SJCRH30 (cell line): ENCODE measurements at regions not wholly inside any gene's neighbourhood (a gene's known extent, or its start where the extent isn't known, plus 50 kb on each side); places are given as distances from the start of the nearest gene placed in this dataset.

Source experiments
- DNase-seq, 2 experiments: peaks; one replicate each; pipeline ENCODE4 v3.0.0-alpha.2; 2015 to 2020
- H3K27ac ChIP-seq: fragments of 250-450 bp; sonication (Bioruptor Pico); 2 replicates; pipeline ENCODE4 v1.5.1; 2020; ENCODE audit warnings: mild to moderate bottlenecking, moderate library complexity
- H3K27me3 ChIP-seq: fragments of 250-450 bp; sonication (Bioruptor Pico); 2 replicates; pipeline ENCODE4 v1.5.1; 2020; ENCODE audit warnings: mild to moderate bottlenecking, moderate library complexity
- H3K36me3 ChIP-seq: fragments of 250-450 bp; sonication (Bioruptor Pico); 2 replicates; pipeline ENCODE4 v1.5.1; 2020; ENCODE audit warnings: mild to moderate bottlenecking, moderate library complexity
- H3K4me1 ChIP-seq: fragments of 250-450 bp; sonication (Bioruptor Pico); 2 replicates; pipeline ENCODE4 v1.5.1; 2020; ENCODE audit warnings: mild to moderate bottlenecking, moderate library complexity
- H3K4me3 ChIP-seq: fragments of 250-450 bp; sonication (Bioruptor Pico); 2 replicates; pipeline ENCODE4 v1.5.1; 2020; ENCODE audit warnings: mild to moderate bottlenecking, moderate library complexity
- H3K9me3 ChIP-seq: fragments of 250-450 bp; sonication (Bioruptor Pico); replicated peaks from 2 replicates; pipeline ENCODE4 v1.5.1; 2020; ENCODE audit warnings: mild to moderate bottlenecking, moderate library complexity

- H3K27ac ChIP-seq: no peak overlapping the region
- no peaks in the 10 kb centered on the region for H3K9me3 ChIP-seq
- H3K4me1 ChIP-seq: peaks cover 30% of the 10 kb centered on the region
- DNase-seq: no peak
- no peak overlapping the region for H3K4me3 ChIP-seq
- H3K36me3 ChIP-seq: no peaks in the 10 kb centered on the region
- no peaks in the 10 kb centered on the region for H3K27me3 ChIP-seq
Measured at GRCh38 chr15:81755626-81756025, 290.2 kb downstream of the MEX3B start.

- Histone ChIP-seq H3K4me1 (peaks cover 30% of the 10 kb centered on the region), H3K27me3 (no peaks in the 10 kb centered on the region), H3K27ac (peak overlapping the region; percentile 40; the same call in 1 of the 2 replicates), H3K9me3 (no peaks in the 10 kb centered on the region), H3K36me3 (no peaks in the 10 kb centered on the region), H3K4me3 (no peak overlapping the region)
- peak in 1 of 2 experiments; percentile 37 for DNase-seq
Measured at GRCh38 chr15:81754078-81754477, 291.7 kb downstream of the MEX3B start.

GRCh38 chr15:81752974-81753373, 292.8 kb downstream of the MEX3B start:
- Histone ChIP-seq H3K9me3 (no peaks in the 10 kb centered on the region), H3K4me3 (no peak overlapping the region), H3K27ac (peak overlapping the region; percentile 40)

GRCh38 chr15:81752546-81752942, 293.3 kb downstream of the MEX3B start:
- Histone ChIP-seq H3K4me3 (no peak overlapping the region), H3K36me3 (no peaks in the 10 kb centered on the region), H3K27me3 (no peaks in the 10 kb centered on the region), H3K27ac (peak overlapping the region; percentile 40), H3K9me3 (peaks cover under 1% of the 10 kb centered on the region; the same call in 1 of the 2 replicates), H3K4me1 (peaks cover 34% of the 10 kb centered on the region)
- DNase-seq: peak; percentile 90 to 95

More at GRCh38 chr15:81752974-81753373, 292.8 kb downstream of the MEX3B start:
- Histone ChIP-seq H3K36me3 (no peaks in the 10 kb centered on the region), H3K27me3 (no peaks in the 10 kb centered on the region), H3K4me1 (peaks cover 30% of the 10 kb centered on the region)
- DNase-seq: peak; percentile 36 to 69

- Histone ChIP-seq H3K4me1 (peaks cover 38% of the 10 kb centered on the region), H3K36me3 (no peaks in the 10 kb centered on the region), H3K27me3 (no peaks in the 10 kb centered on the region), H3K27ac (peak overlapping the region; percentile 40; the same call in 1 of the 2 replicates), H3K9me3 (peaks cover 6% of the 10 kb centered on the region; the same call in 1 of the 2 replicates), H3K4me3 (no peak overlapping the region)
- DNase-seq: no peak
Measured at GRCh38 chr15:81751816-81752545, 293.8 kb downstream of the MEX3B start.

DNA sequence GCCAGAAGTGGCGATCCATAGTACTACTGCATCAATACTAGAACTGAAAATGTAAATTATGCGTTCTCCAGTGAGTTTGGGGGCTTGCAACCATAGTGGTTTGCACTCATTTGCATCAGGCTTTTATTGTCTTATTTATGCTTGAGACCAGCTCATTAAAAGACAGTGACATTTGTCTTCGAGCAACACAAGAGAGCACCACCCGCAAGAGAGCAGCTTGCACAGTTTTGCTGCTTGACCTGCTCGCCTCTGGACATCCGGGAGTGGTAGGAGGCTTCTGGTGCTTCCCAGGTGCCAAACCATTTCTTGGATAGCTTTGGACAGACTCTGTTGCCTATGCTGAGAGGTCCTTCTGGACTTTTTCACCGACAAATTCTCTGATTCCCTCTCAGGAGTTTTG, 294.6 kb downstream of the MEX3B start:
- H3K36me3 ChIP-seq: no peaks in the 10 kb centered on the region

DNA sequence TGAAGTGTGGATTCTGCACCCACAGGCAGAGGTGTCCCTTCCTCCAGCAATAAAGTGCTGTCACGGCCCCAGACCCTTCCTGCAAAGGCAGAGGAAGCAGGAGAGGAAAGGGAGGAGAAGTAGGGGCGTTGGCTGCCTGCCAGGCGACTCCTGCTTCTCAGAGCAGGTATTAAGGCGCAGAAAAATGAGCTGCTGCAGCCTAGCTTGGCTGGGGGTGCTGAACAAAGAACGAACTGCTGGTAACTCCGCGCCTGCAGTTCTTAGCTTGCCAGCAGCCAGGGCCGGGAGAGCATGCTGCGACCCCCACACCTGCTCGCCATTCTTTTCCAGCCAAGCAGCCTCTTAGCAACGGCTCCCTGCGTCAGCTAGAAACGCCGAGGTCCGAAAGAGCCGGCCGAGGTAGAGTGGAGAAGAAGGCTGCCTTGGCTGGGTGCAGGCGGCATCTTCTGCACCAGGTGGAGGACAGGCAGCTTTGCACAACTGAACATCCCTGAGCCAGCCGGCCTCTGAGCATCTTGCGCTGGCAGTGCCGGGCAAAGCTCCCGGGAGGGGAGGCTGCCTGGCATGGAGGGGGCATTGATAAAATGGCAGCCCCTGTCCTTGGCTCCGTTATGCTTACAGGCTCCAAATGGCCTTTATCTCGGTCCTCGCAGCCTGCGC, 296.0 kb downstream of the MEX3B start:
- DNase-seq: peak in 1 of 2 experiments; percentile 23
- no peaks in the 10 kb centered on the region for H3K36me3 ChIP-seq

More for the DNA sequence above, 294.6 kb downstream of the MEX3B start:
- Histone ChIP-seq H3K27me3 (no peaks in the 10 kb centered on the region), H3K27ac (no peak overlapping the region), H3K4me3 (no peak overlapping the region), H3K4me1 (peaks cover 38% of the 10 kb centered on the region), H3K9me3 (peaks cover 7% of the 10 kb centered on the region; the same call in 1 of the 2 replicates)
- no peak for DNase-seq

DNA sequence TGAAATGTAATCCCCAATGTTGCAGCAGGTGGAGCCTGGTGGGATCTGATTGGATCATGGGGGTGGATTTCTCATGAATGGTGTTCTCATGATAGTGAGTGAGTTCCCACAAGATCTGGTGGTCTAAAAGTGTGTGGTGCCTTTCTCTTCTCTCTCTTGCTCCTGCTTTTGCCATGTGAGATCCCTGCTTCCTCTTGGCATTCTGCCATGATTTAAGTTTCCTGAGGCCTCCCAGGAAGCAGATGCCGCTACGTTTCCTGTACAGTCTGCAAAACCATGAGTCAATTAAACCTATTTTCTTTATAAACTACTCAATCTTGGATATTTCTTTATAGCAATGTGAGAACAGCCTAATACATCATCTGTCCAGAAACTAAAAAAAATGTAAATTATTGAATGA, 298.3 kb downstream of the MEX3B start:
- Histone ChIP-seq H3K4me3 (no peak overlapping the region), H3K27me3 (no peaks in the 10 kb centered on the region), H3K9me3 (peaks cover 11% of the 10 kb centered on the region; the same call in 1 of the 2 replicates), H3K4me1 (peaks cover 14% of the 10 kb centered on the region), H3K27ac (no peak overlapping the region), H3K36me3 (no peaks in the 10 kb centered on the region)
- DNase-seq: peak; percentile 18 to 59

More for the DNA sequence above, 296.0 kb downstream of the MEX3B start:
- Histone ChIP-seq H3K4me1 (peaks cover 37% of the 10 kb centered on the region), H3K27me3 (no peaks in the 10 kb centered on the region), H3K27ac (no peak overlapping the region), H3K9me3 (peaks cover 11% of the 10 kb centered on the region; the same call in 1 of the 2 replicates), H3K4me3 (no peak overlapping the region)

- no peaks in the 10 kb centered on the region for H3K36me3 ChIP-seq
Measured at GRCh38 chr15:81747026-81747425, 298.8 kb downstream of the MEX3B start.

GRCh38 chr15:81744364-81744763, 301.5 kb downstream of the MEX3B start:
- no peak overlapping the region for H3K4me3 ChIP-seq
- no peaks in the 10 kb centered on the region for H3K27me3 ChIP-seq
- peaks cover 8% of the 10 kb centered on the region for H3K4me1 ChIP-seq
- DNase-seq: no peak
- H3K36me3 ChIP-seq: no peaks in the 10 kb centered on the region
- H3K27ac ChIP-seq: no peak overlapping the region
- peaks cover 11% of the 10 kb centered on the region; the same call in 1 of the 2 replicates for H3K9me3 ChIP-seq

More at GRCh38 chr15:81747026-81747425, 298.8 kb downstream of the MEX3B start:
- Histone ChIP-seq H3K4me3 (no peak overlapping the region), H3K4me1 (peaks cover 12% of the 10 kb centered on the region), H3K27ac (no peak overlapping the region), H3K9me3 (peaks cover 11% of the 10 kb centered on the region; the same call in 1 of the 2 replicates), H3K27me3 (no peaks in the 10 kb centered on the region)
- DNase-seq: no peak

DNA sequence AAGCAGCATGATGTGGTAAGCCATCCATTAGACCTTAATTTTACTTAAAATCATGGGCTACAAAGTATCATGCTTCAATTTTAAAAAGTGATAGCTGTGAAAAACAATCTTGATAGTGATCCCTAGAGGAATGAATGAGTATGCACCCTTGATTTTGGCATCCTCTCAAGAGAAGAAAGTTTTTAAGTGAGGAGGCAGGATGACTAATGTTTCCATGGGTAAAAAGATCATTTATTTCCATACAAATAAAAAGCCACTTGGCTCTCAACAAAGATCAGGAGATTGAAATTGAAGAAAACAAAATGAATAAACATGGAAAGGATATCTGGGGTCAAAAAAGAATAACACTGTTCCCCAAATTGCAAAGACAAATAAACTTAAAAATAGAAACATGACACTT, 305.4 kb downstream of the MEX3B start:
- DNase-seq: no peak
- Histone ChIP-seq H3K4me3 (no peak overlapping the region), H3K27ac (no peak overlapping the region), H3K36me3 (no peaks in the 10 kb centered on the region), H3K4me1 (no peaks in the 10 kb centered on the region), H3K9me3 (peaks cover 7% of the 10 kb centered on the region), H3K27me3 (no peaks in the 10 kb centered on the region)

- H3K27ac ChIP-seq: no peak overlapping the region
Measured at GRCh38 chr15:81729340-81729739, 316.5 kb downstream of the MEX3B start.

DNA sequence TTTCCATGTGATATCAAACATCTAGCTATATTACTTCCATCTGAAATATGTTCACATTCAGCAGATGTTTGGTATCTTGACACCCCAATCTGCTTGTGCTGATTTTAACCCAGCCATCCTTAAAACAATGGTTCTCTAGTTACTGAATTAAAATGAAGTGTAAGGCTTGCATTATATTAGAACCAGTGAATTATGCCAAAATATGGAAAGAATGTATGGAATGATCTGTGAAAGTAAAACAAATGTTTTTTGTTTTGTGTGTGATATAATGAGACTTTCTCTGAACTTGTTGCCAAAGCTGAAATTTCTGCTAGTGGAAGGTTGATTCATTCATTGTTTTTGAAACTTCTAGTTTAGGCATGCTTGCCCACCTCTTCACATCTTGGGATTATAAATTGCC, 317.1 kb downstream of the MEX3B start:
- no peaks in the 10 kb centered on the region for H3K36me3 ChIP-seq
- H3K9me3 ChIP-seq: no peaks in the 10 kb centered on the region; the same call in 1 of the 2 replicates
- H3K27ac ChIP-seq: no peak overlapping the region
- H3K4me1 ChIP-seq: peaks cover 17% of the 10 kb centered on the region
- no peak overlapping the region for H3K4me3 ChIP-seq
- H3K27me3 ChIP-seq: no peaks in the 10 kb centered on the region
- no peak for DNase-seq

More at GRCh38 chr15:81729340-81729739, 316.5 kb downstream of the MEX3B start:
- no peaks in the 10 kb centered on the region for H3K9me3 ChIP-seq
- H3K27me3 ChIP-seq: no peaks in the 10 kb centered on the region
- H3K36me3 ChIP-seq: no peaks in the 10 kb centered on the region
- DNase-seq: peak in 1 of 2 experiments; percentile 31
- peaks cover 17% of the 10 kb centered on the region for H3K4me1 ChIP-seq
- H3K4me3 ChIP-seq: no peak overlapping the region

DNA sequence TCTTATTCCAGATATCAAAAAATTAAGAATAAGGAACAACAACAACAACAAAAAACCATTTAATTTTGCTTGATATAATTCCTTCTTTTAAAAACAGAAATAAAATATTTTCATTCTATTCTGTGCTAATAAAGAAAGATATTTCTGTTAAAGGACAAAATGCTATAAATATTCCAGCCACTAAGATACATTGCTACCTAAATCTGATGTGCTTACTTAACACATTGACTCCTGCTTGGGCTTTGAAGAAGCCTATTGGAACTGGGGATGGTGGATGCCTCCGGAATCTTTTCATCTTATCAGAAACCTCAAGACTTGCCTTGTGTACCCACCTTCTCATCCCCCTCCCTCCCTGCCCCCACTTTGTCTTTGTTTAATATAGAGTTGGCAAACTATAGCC, 320.2 kb downstream of the MEX3B start:
- no peaks in the 10 kb centered on the region for H3K36me3 ChIP-seq
- H3K4me1 ChIP-seq: peaks cover 17% of the 10 kb centered on the region
- no peak for DNase-seq
- H3K27ac ChIP-seq: no peak overlapping the region
- no peak overlapping the region for H3K4me3 ChIP-seq
- H3K27me3 ChIP-seq: no peaks in the 10 kb centered on the region
- H3K9me3 ChIP-seq: no peaks in the 10 kb centered on the region; the same call in 1 of the 2 replicates

- no peak for DNase-seq
- Histone ChIP-seq H3K4me1 (peaks cover 13% of the 10 kb centered on the region), H3K36me3 (no peaks in the 10 kb centered on the region), H3K27me3 (no peaks in the 10 kb centered on the region), H3K27ac (no peak overlapping the region), H3K4me3 (no peak overlapping the region), H3K9me3 (no peaks in the 10 kb centered on the region; the same call in 1 of the 2 replicates)
Measured at GRCh38 chr15:81724536-81724935, 321.3 kb downstream of the MEX3B start.
